Gastrocnemius medialis (tissue), 4 donors: ENCODE measurements at regions not wholly inside any gene's neighbourhood (a gene's known extent, or its start where the extent isn't known, plus 50 kb on each side); places are given as distances from the start of the nearest gene placed in this dataset.

Experiments
- ATAC-seq, 2 donors: fragments of 150-250 bp; one replicate each; pipeline ENCODE4 v1.9.1; 2016
- DNase-seq, 2 donors: peaks; one replicate each; pipeline ENCODE4 v3.0.0-alpha.2; 2019
- H3K27ac ChIP-seq, 4 donors: fragments of 200-600 bp; sonication (generic); 1 replicate in 1 of 4; 2 replicates in 3 of 4; pipeline ENCODE4 v1.5.1; 2016 to 2018; ENCODE audit warnings: mild to moderate bottlenecking in 2 of 4, moderate library complexity in 1 of 4
- H3K27me3 ChIP-seq, 3 donors: fragments of 200-600 bp; sonication (generic) in 2 of 3; 1 replicate in 1 of 3; 2 replicates in 2 of 3; pipeline versions ENCODE4 v1.5.1 to v1.6.0; 2016 to 2019; ENCODE audit warnings: mild to moderate bottlenecking in 1 of 3, moderate library complexity in 1 of 3
- H3K36me3 ChIP-seq, 2 donors: fragments of 200-600 bp; sonication (generic) in 1 of 2; one replicate each; pipeline ENCODE4 v1.5.1; 2017 to 2018
- H3K4me1 ChIP-seq, 2 donors: fragments of 200-600 bp; sonication (generic) in 1 of 2; one replicate each; pipeline ENCODE4 v1.5.1; 2016 to 2017; ENCODE audit warnings: mild to moderate bottlenecking in 2 of 2
- H3K4me3 ChIP-seq, 4 donors: fragments of 200-600 bp; sonication (generic) in 3 of 4; 1 replicate in 1 of 4; 2 replicates in 3 of 4; pipeline ENCODE4 v1.5.1; 2016 to 2019; ENCODE audit warnings: mild to moderate bottlenecking in 2 of 4
- H3K9me3 ChIP-seq, 3 donors: fragments of 200-600 bp; sonication (generic) in 2 of 3; 1 replicate in 1 of 3; 2 replicates in 2 of 3; pipeline ENCODE4 v1.5.1; 2016 to 2019
- POLR2A ChIP-seq, 2 donors: fragments of 450-650 bp; IDR thresholded peaks; one replicate each; pipeline ENCODE4 v1.6.1; 2017; ENCODE audit warnings: antibody characterized with exemption in 2 of 2, mild to moderate bottlenecking in 2 of 2, moderate library complexity in 2 of 2
- in situ Hi-C, 4 donors: fragments of 200-750 bp; cut with MboI; loops; one replicate each; pipeline versions ENCODE4 v1.15.0 to v1.8.0; 2017; ENCODE audit warnings: low sequenced_read_pairs in 4 of 4
- intact Hi-C: fragments of 100-400 bp; cut with DNase I; formaldehyde crosslinking; loops from one replicate; pipeline ENCODE4 v1.15.1; 2023; ENCODE audit warnings: low total_unique reads
- TF ChIP-seq, protein P1 (sequence below), 5 experiments: fragments of 450-650 bp in 3 of 5; fragments of 200-600 bp in 2 of 5; sonication (generic) in 2 of 5; IDR thresholded peaks in 4 of 5; conservative IDR thresholded peaks in 1 of 5; 1 replicate in 4 of 5; 2 replicates in 1 of 5; pipeline ENCODE4 v1.5.1; 2016 to 2019; ENCODE audit warnings: antibody characterized with exemption in 5 of 5, mild to moderate bottlenecking in 3 of 5, moderate library complexity in 3 of 5

DNA sequence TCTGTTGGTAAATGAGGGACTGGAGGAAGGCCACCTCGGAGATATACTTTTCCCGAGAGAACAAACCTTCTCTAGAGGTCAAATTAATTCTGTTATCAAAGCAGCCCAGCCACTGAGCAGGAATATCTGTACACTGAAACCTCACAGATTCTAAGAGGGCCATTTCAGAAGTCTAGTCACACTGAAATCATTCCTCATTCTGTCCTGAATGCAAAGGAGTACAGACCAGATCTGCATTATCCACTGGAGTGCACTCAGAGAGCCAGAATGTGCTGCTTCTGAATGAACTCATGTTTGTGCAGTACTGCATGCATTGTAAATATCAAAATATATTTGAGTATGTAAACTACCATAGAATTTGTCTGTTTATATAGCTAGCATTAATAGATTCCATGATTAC, 278.3 kb upstream of the FSTL5 start:
- Histone ChIP-seq H3K27me3 (no peaks in the 10 kb centered on the region), H3K4me1 (no peaks in the 10 kb centered on the region), H3K36me3 (no peaks in the 10 kb centered on the region), H3K27ac (no peak overlapping the region), H3K4me3 (no peak overlapping the region), H3K9me3 (no peaks in the 10 kb centered on the region)
- intact Hi-C loops: no loop called here
- ATAC-seq: no peak
- DNase-seq: no peak
- in situ Hi-C loops: no loop called here
- no peak for TF ChIP-seq POLR2A (IDR thresholded peaks at IDR 0.05)
- TF ChIP-seq, protein P1, sequence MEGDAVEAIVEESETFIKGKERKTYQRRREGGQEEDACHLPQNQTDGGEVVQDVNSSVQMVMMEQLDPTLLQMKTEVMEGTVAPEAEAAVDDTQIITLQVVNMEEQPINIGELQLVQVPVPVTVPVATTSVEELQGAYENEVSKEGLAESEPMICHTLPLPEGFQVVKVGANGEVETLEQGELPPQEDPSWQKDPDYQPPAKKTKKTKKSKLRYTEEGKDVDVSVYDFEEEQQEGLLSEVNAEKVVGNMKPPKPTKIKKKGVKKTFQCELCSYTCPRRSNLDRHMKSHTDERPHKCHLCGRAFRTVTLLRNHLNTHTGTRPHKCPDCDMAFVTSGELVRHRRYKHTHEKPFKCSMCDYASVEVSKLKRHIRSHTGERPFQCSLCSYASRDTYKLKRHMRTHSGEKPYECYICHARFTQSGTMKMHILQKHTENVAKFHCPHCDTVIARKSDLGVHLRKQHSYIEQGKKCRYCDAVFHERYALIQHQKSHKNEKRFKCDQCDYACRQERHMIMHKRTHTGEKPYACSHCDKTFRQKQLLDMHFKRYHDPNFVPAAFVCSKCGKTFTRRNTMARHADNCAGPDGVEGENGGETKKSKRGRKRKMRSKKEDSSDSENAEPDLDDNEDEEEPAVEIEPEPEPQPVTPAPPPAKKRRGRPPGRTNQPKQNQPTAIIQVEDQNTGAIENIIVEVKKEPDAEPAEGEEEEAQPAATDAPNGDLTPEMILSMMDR (IDR thresholded peaks at IDR 0.05 in 4 of 5, conservative IDR thresholded peaks at IDR 0.05 in 1 of 5): no peak

DNA sequence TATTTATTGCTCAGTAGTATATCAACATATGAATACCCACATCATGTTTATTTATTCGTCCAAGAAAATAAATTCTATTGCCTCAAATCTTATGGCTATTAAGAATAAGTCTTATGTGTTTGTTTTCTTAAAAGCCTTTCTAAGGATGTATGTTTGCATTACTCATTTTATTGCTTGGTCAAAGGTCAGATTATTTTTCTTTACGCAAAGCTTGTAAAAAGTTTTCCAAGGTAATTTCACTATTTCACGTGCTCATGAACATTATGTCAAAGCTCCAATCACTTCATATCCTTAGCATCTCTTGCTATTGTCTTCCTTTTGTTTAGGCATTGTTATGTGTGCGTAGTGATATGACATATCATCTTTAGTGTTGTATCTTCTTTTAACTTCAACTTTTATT, 258.5 kb upstream of the FSTL5 start:
- in situ Hi-C loops: no loop called here
- ATAC-seq (no peak), DNase-seq (no peak)
- Histone ChIP-seq H3K4me3 (no peak overlapping the region), H3K36me3 (no peaks in the 10 kb centered on the region), H3K9me3 (no peaks in the 10 kb centered on the region), H3K27me3 (no peaks in the 10 kb centered on the region), H3K4me1 (no peaks in the 10 kb centered on the region), H3K27ac (no peak overlapping the region)
- TF ChIP-seq POLR2A (IDR thresholded peaks at IDR 0.05): no peak
- intact Hi-C loops: no loop called here

DNA sequence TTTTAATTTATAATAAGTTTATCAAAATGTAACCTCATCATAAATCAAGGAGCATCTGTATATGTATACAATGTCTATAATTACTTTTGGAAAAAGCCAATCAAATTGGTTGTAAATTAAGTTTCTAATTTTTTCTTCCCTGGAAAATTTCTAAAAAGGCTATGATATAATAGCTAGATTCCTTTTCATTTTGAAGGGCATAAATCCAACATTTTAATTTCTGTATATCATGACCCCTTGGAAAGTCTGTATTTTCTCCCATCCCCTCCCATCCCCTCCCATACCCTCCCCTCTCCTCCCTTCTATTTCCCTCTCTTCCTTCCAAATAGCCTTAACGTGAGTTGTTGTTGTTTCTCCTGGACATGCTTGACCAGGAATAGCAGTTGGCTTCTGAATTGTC, 247.1 kb upstream of the FSTL5 start:
- Histone ChIP-seq H3K9me3 (no peaks in the 10 kb centered on the region), H3K4me1 (no peaks in the 10 kb centered on the region), H3K4me3 (no peak overlapping the region), H3K27ac (no peak overlapping the region), H3K36me3 (no peaks in the 10 kb centered on the region), H3K27me3 (no peaks in the 10 kb centered on the region)
- ATAC-seq (no peak), DNase-seq (no peak)
- intact Hi-C loops (no loop called here), in situ Hi-C loops (no loop called here)
- TF ChIP-seq POLR2A (IDR thresholded peaks at IDR 0.05): no peak
- TF ChIP-seq, protein P1 (IDR thresholded peaks at IDR 0.05 in 4 of 5, conservative IDR thresholded peaks at IDR 0.05 in 1 of 5): no peak

DNA sequence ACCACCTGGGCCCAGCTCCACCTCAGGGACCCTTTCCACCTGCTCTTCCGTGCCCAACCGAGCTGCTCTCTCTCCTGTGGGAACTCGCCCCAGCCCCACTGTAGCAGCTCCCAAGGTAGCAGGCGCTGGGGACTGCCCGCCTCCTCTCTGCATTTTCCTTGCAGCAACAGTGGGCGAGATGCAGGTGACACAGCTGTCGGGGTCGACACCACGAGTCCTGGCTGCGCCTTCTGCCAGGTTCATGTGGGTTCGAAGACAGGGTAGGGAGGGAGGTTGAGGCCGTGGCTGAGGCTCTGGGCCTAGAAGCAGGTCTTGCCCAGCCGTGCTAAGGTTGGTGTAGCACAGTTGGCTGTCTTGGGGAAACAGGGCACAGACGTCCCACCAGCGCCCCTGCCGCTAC, 245.2 kb upstream of the FSTL5 start:
- H3K36me3 ChIP-seq: no peaks in the 10 kb centered on the region
- in situ Hi-C loops: no loop called here
- H3K4me1 ChIP-seq: no peaks in the 10 kb centered on the region
- DNase-seq (no peak), ATAC-seq (no peak)
- no peak overlapping the region for H3K27ac ChIP-seq
- no peak overlapping the region for H3K4me3 ChIP-seq
- no peak for TF ChIP-seq POLR2A (IDR thresholded peaks at IDR 0.05)
- TF ChIP-seq, protein P1 (IDR thresholded peaks at IDR 0.05 in 4 of 5, conservative IDR thresholded peaks at IDR 0.05 in 1 of 5): no peak
- intact Hi-C loops: no loop called here
- H3K9me3 ChIP-seq: no peaks in the 10 kb centered on the region
- no peaks in the 10 kb centered on the region for H3K27me3 ChIP-seq

DNA sequence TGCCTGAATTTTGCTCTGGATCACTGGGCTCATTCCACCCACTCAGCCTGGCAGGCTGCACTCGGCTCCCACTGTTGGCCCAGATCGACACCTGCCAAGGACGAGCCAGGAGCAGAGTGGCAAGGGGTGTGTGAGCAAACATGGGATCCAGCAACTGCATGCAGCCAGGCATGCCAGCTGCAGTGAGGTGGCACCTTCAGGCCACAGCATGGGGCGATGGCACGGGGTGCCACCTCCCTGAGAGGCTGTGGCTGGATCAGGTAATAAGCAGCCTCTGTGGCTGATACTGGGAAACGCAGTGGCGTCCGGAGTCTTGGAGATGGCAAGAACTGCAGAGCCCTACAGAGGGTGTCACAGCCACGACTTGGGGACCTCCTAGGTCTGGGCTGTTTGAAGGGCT, 244.5 kb upstream of the FSTL5 start:
- Histone ChIP-seq H3K4me3 (no peak overlapping the region), H3K27ac (no peak overlapping the region), H3K27me3 (no peaks in the 10 kb centered on the region), H3K36me3 (no peaks in the 10 kb centered on the region), H3K4me1 (no peaks in the 10 kb centered on the region), H3K9me3 (no peaks in the 10 kb centered on the region)
- ATAC-seq (no peak), DNase-seq (no peak)
- intact Hi-C loops: no loop called here
- TF ChIP-seq, protein P1 (IDR thresholded peaks at IDR 0.05 in 4 of 5, conservative IDR thresholded peaks at IDR 0.05 in 1 of 5): no peak
- TF ChIP-seq POLR2A (IDR thresholded peaks at IDR 0.05): no peak
- in situ Hi-C loops: no loop called here
